ENCODE measurements at regions not wholly inside any gene's neighbourhood (a gene's known extent, or its start where the extent isn't known, plus 50 kb on each side); places are given as distances from the start of the nearest gene placed in this dataset.

DNA sequence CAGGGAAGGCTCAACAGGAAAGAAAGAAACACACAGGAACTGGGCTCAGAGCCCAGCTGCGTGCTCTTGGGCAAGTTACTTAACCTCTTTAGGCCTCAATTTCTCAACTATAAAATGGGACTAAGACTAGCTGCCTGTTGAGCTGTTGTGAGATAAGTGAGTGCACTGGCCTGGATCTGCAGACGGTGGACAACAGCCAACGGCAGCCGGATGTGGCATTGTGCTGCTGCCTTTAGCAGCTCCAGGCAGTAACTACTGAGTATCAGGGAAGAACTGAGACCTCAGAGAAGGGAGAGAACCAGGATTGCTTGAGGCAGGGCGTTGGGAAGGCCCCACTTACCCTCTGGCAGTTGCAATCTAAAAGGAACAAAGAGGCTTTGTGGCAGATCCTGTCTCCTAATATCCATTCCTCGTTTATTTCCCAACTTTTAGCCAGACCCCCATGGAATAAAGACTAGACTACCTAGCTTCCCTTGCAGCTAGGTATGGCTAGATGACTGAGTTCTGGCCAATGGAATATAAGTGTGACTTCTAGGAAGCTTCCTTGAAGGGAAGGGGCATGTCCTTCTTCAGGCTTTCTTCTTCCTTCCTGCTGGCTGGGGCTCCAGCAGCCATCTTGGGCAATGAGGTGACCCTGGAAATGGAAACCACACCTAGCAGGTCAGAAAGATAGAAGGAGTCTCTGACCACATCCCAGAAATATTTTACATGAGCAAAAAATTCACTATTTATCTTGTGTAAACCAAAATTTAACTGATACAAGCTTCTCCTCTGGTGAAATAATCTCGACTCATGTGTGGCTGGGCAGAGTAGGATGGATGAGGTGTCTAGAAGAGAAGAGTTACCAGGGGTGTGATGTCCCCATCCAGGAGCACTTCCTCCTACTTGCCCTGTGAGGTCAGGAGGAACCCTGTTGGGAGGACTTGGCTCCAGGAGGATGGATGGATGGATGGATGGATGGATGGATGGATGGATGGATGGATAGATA, 67.6 kb downstream of the MRPL14 start:
- TF ChIP-seq, protein P1, sequence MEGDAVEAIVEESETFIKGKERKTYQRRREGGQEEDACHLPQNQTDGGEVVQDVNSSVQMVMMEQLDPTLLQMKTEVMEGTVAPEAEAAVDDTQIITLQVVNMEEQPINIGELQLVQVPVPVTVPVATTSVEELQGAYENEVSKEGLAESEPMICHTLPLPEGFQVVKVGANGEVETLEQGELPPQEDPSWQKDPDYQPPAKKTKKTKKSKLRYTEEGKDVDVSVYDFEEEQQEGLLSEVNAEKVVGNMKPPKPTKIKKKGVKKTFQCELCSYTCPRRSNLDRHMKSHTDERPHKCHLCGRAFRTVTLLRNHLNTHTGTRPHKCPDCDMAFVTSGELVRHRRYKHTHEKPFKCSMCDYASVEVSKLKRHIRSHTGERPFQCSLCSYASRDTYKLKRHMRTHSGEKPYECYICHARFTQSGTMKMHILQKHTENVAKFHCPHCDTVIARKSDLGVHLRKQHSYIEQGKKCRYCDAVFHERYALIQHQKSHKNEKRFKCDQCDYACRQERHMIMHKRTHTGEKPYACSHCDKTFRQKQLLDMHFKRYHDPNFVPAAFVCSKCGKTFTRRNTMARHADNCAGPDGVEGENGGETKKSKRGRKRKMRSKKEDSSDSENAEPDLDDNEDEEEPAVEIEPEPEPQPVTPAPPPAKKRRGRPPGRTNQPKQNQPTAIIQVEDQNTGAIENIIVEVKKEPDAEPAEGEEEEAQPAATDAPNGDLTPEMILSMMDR (IDR thresholded peaks at IDR 0.05) = no peak
- TF ChIP-seq POLR2A (IDR thresholded peaks at IDR 0.05) = no peak
